PC-3 (cell line): ENCODE measurements at regions not wholly inside any gene's neighbourhood (a gene's known extent, or its start where the extent isn't known, plus 50 kb on each side); places are given as distances from the start of the nearest gene placed in this dataset.

ENCODE experiments used
- EZH2 ChIP-seq: fragments of 300-600 bp; sonication (generic); IDR thresholded peaks from one replicate; pipeline ENCODE4 v1.6.1; 2017; ENCODE audit warnings: antibody characterized with exemption, mild to moderate bottlenecking, low read length; ENCODE audit not compliant: unreplicated experiment
- TF ChIP-seq, protein P1 (sequence below): fragments of 300-600 bp; sonication (generic); conservative IDR thresholded peaks from 2 replicates; pipeline ENCODE4 v1.5.1; 2017; ENCODE audit warnings: antibody characterized with exemption, low read depth, mild to moderate bottlenecking, low read length

DNA sequence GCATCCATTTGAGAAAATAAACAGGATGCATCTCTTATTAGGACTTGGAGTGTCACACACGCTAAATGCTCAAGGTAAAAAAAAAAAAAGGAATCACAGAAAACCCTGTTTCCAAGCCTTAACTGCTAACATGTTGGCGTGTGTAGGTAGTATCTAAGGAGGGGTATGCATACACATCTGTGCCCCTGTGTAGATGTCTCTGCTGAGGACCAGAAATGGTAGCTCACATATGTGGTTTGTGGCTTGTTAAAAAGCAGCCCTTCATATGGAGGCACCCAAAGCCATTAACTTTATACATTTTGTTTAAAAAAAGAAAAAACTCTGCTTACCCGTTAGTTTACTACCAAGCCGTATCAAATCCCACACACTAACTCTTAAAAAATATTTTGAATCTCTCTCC, 314.1 kb downstream of the SNAPC1 start:
- TF ChIP-seq, protein P1, sequence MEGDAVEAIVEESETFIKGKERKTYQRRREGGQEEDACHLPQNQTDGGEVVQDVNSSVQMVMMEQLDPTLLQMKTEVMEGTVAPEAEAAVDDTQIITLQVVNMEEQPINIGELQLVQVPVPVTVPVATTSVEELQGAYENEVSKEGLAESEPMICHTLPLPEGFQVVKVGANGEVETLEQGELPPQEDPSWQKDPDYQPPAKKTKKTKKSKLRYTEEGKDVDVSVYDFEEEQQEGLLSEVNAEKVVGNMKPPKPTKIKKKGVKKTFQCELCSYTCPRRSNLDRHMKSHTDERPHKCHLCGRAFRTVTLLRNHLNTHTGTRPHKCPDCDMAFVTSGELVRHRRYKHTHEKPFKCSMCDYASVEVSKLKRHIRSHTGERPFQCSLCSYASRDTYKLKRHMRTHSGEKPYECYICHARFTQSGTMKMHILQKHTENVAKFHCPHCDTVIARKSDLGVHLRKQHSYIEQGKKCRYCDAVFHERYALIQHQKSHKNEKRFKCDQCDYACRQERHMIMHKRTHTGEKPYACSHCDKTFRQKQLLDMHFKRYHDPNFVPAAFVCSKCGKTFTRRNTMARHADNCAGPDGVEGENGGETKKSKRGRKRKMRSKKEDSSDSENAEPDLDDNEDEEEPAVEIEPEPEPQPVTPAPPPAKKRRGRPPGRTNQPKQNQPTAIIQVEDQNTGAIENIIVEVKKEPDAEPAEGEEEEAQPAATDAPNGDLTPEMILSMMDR = no peak
- no peak for TF ChIP-seq EZH2
